OCI-LY1 (cell line): ENCODE measurements at regions not wholly inside any gene's neighbourhood (a gene's known extent, or its start where the extent isn't known, plus 50 kb on each side); places are given as distances from the start of the nearest gene placed in this dataset.

Source experiments
- H2AFZ ChIP-seq: fragments of 200-600 bp; sonication (generic), shearing (Covaris generic); 2 replicates; pipeline ENCODE4 v1.6.0; 2014; ENCODE audit warnings: antibody characterized with exemption, mild to moderate bottlenecking, low read length
- H3F3A ChIP-seq: fragments of 200-600 bp; sonication (generic), shearing (Covaris generic); 2 replicates; pipeline ENCODE4 v1.6.0; 2014; ENCODE audit warnings: mild to moderate bottlenecking, antibody characterized with exemption, low read length, moderate library complexity; ENCODE audit not compliant: insufficient read depth
- H3K27ac ChIP-seq: fragments of 200-600 bp; sonication (generic); 2 replicates; pipeline ENCODE4 v1.5.1; 2014; ENCODE audit warnings: low read length, mixed run types, mild to moderate bottlenecking, low read depth; ENCODE audit not compliant: poor library complexity, severe bottlenecking
- H3K27me3 ChIP-seq: fragments of 200-600 bp; sonication (generic); 2 replicates; pipeline ENCODE4 v1.6.0; 2014; ENCODE audit warnings: antibody characterized with exemption, mild to moderate bottlenecking, low read length, moderate library complexity; ENCODE audit not compliant: insufficient read depth
- H3K36me3 ChIP-seq: fragments of 200-600 bp; sonication (generic); 2 replicates; pipeline ENCODE4 v1.6.1; 2014; ENCODE audit warnings: mild to moderate bottlenecking, antibody characterized with exemption, low read length, moderate library complexity, mixed read lengths; ENCODE audit not compliant: insufficient read depth
- H3K4me1 ChIP-seq: fragments of 200-600 bp; sonication (generic); 2 replicates; pipeline ENCODE4 v1.5.1; 2014; ENCODE audit warnings: mild to moderate bottlenecking, low read length, moderate library complexity; ENCODE audit not compliant: insufficient read depth, severe bottlenecking
- H3K4me2 ChIP-seq: fragments of 200-600 bp; sonication (generic), shearing (Covaris generic); 2 replicates; pipeline ENCODE4 v1.6.1; 2014; ENCODE audit warnings: low read length
- H3K4me3 ChIP-seq: fragments of 200-600 bp; sonication (generic); 2 replicates; pipeline ENCODE4 v1.5.1; 2014; ENCODE audit warnings: low read length, low read depth, mild to moderate bottlenecking, mixed read lengths; ENCODE audit not compliant: poor library complexity, severe bottlenecking
- H3K79me2 ChIP-seq: fragments of 200-600 bp; shearing (Covaris generic); 2 replicates; pipeline ENCODE4 v1.6.1; 2016; ENCODE audit warnings: mixed run types, low read length, mixed read lengths; ENCODE audit not compliant: insufficient read depth
- H3K9ac ChIP-seq: fragments of 200-600 bp; sonication (generic), shearing (Covaris generic); 2 replicates; pipeline ENCODE4 v1.6.1; 2014; ENCODE audit warnings: mild to moderate bottlenecking, low read length, mixed read lengths
- H3K9me2 ChIP-seq: fragments of 200-600 bp; sonication (generic), shearing (Covaris generic); 2 replicates; pipeline ENCODE4 v1.6.1; 2014; ENCODE audit warnings: low read depth, mild to moderate bottlenecking, low read length, mixed read lengths
- H3K9me3 ChIP-seq: fragments of 200-600 bp; shearing (Covaris generic); 2 replicates; pipeline ENCODE4 v1.6.1; 2014; ENCODE audit warnings: low read length, mixed read lengths
- H4K20me1 ChIP-seq: fragments of 200-600 bp; sonication (generic), shearing (Covaris generic); 2 replicates; pipeline ENCODE4 v1.6.0; 2016; ENCODE audit warnings: mild to moderate bottlenecking, low read length; ENCODE audit not compliant: insufficient read depth
- CTCF ChIP-seq: fragments of 200-600 bp; sonication (generic), shearing (Covaris generic); IDR thresholded peaks from 2 replicates; pipeline ENCODE4 v1.5.1; 2017; ENCODE audit warnings: mild to moderate bottlenecking, antibody characterized with exemption, low read length, moderate library complexity, mixed read lengths
- EZH2 ChIP-seq: fragments of 200-600 bp; sonication (generic), shearing (Covaris generic); IDR thresholded peaks from 2 replicates; pipeline ENCODE4 v1.8.0; 2017; ENCODE audit warnings: borderline replicate concordance, mixed run types, mild to moderate bottlenecking, antibody characterized with exemption, low read length, moderate library complexity, mixed read lengths

GRCh38 chr15:31444844-31445243 lies 118.2 kb downstream of the KLF13 start:
- Histone ChIP-seq H3K36me3 (no peaks in the 10 kb centered on the region), H4K20me1 (no peaks in the 10 kb centered on the region), H3K27me3 (no peaks in the 10 kb centered on the region), H3F3A (peaks cover 5% of the 10 kb centered on the region; the same call in 1 of the 2 replicates), H3K4me1 (peaks cover 85% of the 10 kb centered on the region), H3K4me3 (no peak overlapping the region), H3K9me3 (no peaks in the 10 kb centered on the region), H3K4me2 (no peak overlapping the region; the same call in 1 of the 2 replicates), H3K27ac (peak overlapping the region; percentile 96), H3K79me2 (no peaks in the 10 kb centered on the region), H3K9me2 (no peaks in the 10 kb centered on the region), H2AFZ (peak overlapping the region; percentile 25), H3K9ac (no peak overlapping the region)
- no peak for TF ChIP-seq CTCF

- no peaks in the 10 kb centered on the region for H3K79me2 ChIP-seq
- no peak overlapping the region for H3K4me3 ChIP-seq
- H3K27ac ChIP-seq: peak overlapping the region; percentile 46
- no peak for TF ChIP-seq EZH2
- no peak overlapping the region for H3K9ac ChIP-seq
- no peaks in the 10 kb centered on the region for H3K36me3 ChIP-seq
- peaks cover 12% of the 10 kb centered on the region; the same call in 1 of the 2 replicates for H3F3A ChIP-seq
- H3K9me2 ChIP-seq: no peaks in the 10 kb centered on the region
- no peaks in the 10 kb centered on the region for H3K27me3 ChIP-seq
- no peak overlapping the region for H2AFZ ChIP-seq
- H3K4me2 ChIP-seq: no peak overlapping the region
- H3K4me1 ChIP-seq: peaks cover 73% of the 10 kb centered on the region
- H4K20me1 ChIP-seq: no peaks in the 10 kb centered on the region
- H3K9me3 ChIP-seq: no peaks in the 10 kb centered on the region
Measured at GRCh38 chr15:31446546-31446945, 119.9 kb downstream of the KLF13 start.

GRCh38 chr15:31447931-31448634 lies 121.4 kb downstream of the KLF13 start:
- Histone ChIP-seq H3K4me1 (peaks cover 72% of the 10 kb centered on the region), H3K9me2 (no peaks in the 10 kb centered on the region), H3F3A (peaks cover 13% of the 10 kb centered on the region; the same call in 1 of the 2 replicates), H3K4me3 (no peak overlapping the region), H4K20me1 (no peaks in the 10 kb centered on the region), H3K27ac (peak overlapping the region; percentile 45), H3K79me2 (no peaks in the 10 kb centered on the region), H3K9me3 (no peaks in the 10 kb centered on the region), H2AFZ (no peak overlapping the region), H3K36me3 (no peaks in the 10 kb centered on the region), H3K27me3 (no peaks in the 10 kb centered on the region), H3K4me2 (no peak overlapping the region; the same call in 1 of the 2 replicates), H3K9ac (no peak overlapping the region)
- TF ChIP-seq EZH2 (no peak), CTCF (no peak)

- Histone ChIP-seq H4K20me1 (no peaks in the 10 kb centered on the region), H3K27me3 (no peaks in the 10 kb centered on the region), H3K36me3 (no peaks in the 10 kb centered on the region), H3K79me2 (no peaks in the 10 kb centered on the region), H3F3A (peaks cover 13% of the 10 kb centered on the region; the same call in 1 of the 2 replicates), H3K4me1 (peaks cover 72% of the 10 kb centered on the region), H3K9me3 (no peaks in the 10 kb centered on the region), H3K9ac (no peak overlapping the region), H3K27ac (peak overlapping the region; percentile 45), H2AFZ (no peak overlapping the region), H3K4me2 (no peak overlapping the region; the same call in 1 of the 2 replicates), H3K4me3 (no peak overlapping the region), H3K9me2 (no peaks in the 10 kb centered on the region)
- no peak for TF ChIP-seq EZH2
- no peak for TF ChIP-seq CTCF
Measured at GRCh38 chr15:31448635-31448979, 122.0 kb downstream of the KLF13 start.
